DMS153 (cell line): ENCODE measurements at regions not wholly inside any gene's neighbourhood (a gene's known extent, or its start where the extent isn't known, plus 50 kb on each side); places are given as distances from the start of the nearest gene placed in this dataset.
"Not testable (repeated sequence)": the region's sequence is repeated elsewhere in the genome, so short reads cannot be mapped to it uniquely, and the experiment has no call there.

Experiments used
- DNase-seq: peaks from one replicate; lab custom pipeline; 2025; lab: John Stamatoyannopoulos, UW

GRCh38 chr4:20124317-20125026 is 127.2 kb upstream of the SLIT2 start:
- DNase-seq, result no peak

- DNase-seq, result no peak
Observed at GRCh38 chr4:20122198-20122988, 129.3 kb upstream of the SLIT2 start.

GRCh38 chr4:20119141-20119540 is 132.6 kb upstream of the SLIT2 start:
- DNase-seq, result no peak

DNA sequence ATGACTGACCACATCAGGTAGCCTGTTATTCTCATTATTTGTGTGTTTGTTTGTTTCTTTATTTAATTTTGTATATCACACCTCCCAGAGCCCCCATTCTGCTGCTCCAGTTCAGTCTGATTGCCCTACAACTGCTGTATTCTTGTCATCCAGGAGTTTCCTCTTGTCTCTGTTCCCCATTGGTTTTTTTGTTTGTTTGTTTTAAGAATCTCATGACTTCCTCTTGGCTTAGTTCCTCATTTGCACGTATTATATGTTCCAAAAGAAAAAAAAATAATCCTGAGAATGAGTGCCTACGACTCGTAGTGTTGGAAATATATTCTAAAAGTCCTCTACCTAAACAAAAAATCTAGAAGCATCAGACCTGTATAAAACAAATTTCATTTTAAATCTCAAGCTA is 142.3 kb upstream of the SLIT2 start:
- no peak for DNase-seq

DNA sequence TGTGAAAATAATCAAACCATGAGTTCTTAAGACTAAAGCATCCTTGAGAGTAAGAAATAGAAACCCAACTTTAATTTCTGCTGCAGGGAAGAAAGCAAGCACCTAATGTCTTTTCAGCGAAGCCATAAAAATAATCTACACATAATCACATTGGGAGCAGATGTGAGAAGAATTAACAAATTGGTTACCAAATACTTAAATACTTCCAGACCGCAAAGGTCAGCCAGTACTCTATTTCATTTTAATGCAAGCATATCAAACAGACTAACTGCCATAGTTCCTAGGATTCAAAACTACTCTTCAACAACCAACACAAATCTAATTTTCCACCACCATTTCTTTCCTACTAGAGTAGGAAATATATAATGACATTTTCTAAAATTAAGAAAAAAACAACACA is 144.8 kb upstream of the SLIT2 start:
- DNase-seq, result no peak

- DNase-seq, result no peak
Observed at GRCh38 chr4:20101831-20102230, 149.9 kb upstream of the SLIT2 start.

DNA sequence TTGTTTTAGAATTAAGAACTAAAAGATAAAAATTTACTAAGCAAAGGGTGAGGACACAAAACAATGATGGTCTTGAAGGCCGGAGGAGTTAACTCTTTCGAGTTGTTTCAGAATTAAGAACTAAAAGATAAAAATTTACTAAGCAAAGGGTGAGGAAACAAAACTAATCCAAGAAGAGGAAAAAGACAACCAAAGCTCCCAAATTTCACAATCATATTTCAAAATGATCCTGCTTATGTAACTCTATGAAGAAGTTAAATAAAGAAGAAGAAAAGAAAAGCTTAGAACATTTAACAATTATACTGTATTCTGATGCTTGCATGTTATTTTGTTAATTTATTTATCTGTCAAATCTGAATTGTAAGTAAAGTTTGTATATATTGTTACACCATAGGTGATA is 154.8 kb upstream of the SLIT2 start:
- DNase-seq, result no peak

DNA sequence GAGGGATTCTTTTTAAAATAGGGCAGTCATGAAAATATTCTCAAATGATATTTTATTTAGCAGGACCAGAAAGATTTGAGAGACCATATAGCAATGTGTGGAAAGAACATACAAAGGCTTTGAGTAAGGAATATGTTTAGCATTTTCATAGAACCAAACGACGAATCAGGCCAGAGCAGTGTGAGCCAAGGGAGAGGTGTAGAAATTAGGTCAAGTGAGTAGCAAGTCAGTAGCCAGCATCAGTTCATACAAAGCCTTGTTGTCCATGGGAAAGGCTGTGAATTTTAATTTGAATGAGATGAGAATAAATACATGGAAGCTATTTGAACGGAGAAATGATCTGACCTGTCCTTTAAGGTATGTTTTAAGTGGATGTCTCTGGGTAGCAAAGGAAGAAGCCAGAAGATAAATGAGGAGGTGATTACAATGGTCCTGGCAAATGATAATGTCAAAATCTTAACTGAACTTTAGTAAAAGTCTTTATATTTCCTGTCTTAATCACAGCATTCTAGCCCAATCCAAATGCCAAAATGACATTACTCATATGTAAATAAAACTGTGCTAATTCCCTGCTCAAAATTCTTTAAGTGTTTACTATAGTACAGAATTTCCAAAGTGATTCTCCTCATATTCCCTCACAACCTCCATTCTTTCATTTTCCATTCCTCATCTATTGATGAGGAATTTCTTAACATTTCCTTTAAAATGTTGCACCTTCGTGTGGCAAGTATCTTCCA is 155.7 kb upstream of the SLIT2 start:
- DNase-seq, result no peak

DNA sequence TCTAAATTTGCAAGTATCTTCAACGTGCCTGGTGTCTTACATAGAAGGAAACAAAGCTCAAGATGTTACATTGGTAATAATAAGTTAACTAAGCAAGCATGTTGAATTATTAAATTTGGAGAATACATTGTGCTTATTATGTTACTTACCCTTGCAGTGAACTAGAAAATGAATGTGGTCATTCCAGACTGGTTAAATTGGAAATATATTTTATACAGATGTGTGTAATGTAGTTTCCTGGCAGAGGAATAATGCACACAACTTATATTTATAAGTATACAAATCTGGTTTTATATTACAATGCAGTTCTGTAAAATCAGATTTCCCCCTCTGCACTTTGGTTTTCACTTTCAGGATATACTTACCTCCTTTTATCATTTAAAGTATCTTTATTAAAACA is 159.9 kb upstream of the SLIT2 start:
- DNase-seq, result no peak

DNA sequence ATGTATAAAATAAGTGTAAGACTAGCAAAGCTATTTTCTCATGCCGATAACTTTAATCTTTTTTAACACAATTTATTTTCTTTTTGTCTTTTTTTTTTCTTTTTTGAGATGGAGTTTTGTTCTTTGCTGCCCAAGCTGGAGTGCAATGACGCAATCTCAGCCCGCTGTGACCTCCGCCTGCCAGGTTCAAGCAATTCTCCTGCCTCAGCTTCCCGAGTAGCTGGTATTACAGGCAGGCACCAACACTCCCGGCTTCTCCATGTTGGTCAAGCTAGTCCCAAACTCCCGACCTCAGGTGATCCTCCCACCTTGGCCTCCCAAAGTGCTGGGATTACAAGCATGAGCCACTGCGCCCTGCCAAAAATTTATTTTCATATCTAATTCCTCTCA is 164.2 kb upstream of the SLIT2 start:
- DNase-seq, result no peak

GRCh38 chr4:20086799-20087521 is 164.7 kb upstream of the SLIT2 start:
- DNase-seq, result no peak

DNA sequence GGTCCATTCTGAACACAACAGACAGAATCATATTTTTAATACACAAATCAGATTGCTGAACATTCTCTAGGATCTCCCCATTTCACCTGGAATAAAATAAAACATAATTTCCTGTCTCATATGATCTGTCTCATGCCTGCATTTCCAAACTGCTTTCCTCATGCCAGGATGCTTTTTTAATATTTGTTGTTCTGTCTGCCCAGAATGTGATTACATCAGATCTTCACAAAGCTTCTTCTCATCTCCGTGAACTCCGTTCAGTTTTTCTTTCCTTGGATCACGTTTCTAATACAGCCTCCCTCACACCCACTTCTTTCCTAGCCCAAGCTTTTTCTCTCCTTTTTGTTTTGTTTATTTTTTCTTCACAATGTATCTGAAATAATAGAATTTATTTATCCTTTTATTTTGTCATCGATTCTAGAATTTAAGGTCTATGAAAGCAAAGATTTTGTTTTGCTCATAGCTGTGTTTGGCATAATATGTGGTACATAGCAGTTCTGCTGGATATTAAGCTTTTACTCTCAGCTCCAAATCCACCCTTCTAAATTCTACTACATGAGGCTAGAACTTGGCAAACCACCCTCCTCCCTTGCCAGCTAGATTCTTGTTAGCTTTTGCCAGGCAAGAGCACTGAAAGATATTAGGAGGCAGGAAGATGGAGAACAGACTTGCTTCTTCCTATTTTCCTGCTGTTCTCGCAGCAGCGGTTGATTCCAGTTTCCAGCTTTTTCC is 165.5 kb upstream of the SLIT2 start:
- no peak for DNase-seq

GRCh38 chr4:20085653-20086052 is 166.1 kb upstream of the SLIT2 start:
- DNase-seq, result no peak

- no peak for DNase-seq
Observed at GRCh38 chr4:20085156-20085555, 166.5 kb upstream of the SLIT2 start.

DNA sequence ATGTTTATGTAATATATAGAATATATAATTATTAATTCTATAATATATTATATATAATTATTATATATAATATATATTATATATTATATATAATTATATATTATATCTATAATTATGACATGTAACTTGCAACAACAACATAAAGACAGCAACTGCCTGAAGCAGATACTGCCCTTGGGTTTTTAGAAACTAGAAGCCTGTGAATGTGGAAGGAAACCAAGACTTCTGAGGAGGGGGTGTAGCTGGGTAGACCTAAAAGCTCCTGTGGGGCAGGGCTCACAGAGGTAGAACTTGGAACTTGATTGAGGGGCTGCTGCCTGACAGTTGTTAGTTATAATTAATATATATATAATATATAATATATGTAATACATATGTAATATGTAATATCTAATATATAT is 167.2 kb upstream of the SLIT2 start:
- no peak for DNase-seq

DNA sequence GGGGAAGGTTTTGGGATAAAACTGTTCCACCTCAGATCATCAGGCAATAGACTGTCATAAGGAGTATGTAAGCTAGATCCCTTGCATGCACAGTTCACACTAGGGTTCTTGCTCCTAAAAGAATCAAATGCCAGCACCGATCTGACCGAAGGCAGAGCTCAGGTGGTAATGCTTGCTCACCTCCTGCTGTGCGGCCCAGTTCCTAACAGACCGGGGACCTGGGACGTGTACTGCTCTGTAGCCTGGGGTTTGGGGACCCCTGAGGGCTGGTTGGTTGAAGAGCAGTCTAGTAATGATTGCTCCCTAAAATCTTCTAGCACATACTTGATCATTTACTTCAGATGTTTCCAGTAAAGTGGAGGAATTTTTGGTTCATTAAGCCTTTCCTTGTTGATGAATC is 173.1 kb upstream of the SLIT2 start:
- no peak for DNase-seq

DNA sequence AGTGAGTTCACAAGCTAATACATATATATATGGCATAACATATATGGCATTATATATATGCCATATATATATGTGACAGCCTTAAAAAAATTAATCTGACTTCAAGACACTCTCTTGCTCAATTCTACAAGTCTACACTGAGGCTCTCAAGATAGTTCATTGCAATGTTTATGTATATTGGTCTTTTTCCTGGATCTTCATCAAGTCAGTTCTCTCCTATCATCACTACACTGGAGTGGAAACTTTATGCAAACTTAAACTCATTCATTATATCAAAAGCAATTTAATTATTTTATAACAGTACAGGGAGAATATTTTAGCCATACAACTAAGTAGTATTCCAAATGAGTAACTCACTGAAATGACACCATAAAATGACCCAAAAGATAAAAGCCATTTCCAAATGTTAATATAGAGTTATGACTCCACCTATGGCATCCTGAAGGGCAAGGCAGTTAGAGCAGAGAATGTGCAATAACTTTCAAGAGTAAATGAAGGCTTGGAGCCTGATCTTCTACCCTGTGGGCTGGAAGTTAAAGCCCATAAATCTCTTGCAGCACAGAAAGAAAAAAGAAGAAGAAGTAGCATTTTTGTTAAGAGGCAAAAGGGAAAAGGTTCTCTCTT is 176.3 kb upstream of the SLIT2 start:
- no peak for DNase-seq

DNA sequence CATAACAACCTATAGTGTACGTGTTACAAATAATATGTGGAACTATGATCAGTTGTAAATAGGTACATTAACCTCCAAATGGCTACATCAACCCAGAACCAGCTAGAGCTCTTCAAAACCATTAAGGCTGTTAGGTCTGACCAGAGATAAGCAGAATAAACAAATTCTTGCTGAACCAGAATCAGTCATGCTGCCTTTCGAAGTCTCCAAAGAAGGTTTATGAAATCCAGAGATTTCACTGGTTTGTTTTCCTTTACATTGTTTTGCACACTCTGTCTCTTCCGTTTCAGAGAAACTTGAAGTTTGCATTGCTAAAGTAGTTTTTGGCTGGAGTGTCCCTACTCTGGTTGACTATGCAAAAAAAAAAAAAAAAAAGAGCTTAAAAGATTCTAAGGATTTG is 177.3 kb upstream of the SLIT2 start:
- no peak for DNase-seq

- DNase-seq, result no peak
Observed at GRCh38 chr4:20065952-20066351, 185.8 kb upstream of the SLIT2 start.

- DNase-seq, result not testable (repeated sequence)
Observed at GRCh38 chr4:20062857-20063256, 188.8 kb upstream of the SLIT2 start.

DNA sequence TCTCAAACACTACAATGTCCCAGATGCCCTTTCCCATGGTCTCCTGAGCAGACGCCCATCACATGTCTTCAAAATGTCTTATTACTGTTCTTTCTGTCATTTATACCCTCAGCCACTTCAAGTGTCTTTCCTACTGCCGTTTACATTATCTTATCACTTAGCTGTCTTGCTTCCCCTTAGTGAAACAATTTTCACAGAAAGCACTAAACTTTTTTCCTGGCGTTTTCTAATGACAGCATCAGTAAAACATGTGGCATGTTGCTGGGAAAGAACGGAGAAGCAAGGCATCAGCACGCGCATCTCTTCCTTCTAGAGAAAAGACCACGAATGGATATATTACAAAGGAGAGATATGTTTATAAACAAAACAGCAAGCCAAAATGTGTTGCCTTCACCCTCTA is 189.7 kb upstream of the SLIT2 start:
- no peak for DNase-seq
